ENCODE measurements at regions not wholly inside any gene's neighbourhood (a gene's known extent, or its start where the extent isn't known, plus 50 kb on each side); places are given as distances from the start of the nearest gene placed in this dataset.
"Not testable (repeated sequence)": the region's sequence is repeated elsewhere in the genome, so short reads cannot be mapped to it uniquely, and the experiment has no call there.

DNA sequence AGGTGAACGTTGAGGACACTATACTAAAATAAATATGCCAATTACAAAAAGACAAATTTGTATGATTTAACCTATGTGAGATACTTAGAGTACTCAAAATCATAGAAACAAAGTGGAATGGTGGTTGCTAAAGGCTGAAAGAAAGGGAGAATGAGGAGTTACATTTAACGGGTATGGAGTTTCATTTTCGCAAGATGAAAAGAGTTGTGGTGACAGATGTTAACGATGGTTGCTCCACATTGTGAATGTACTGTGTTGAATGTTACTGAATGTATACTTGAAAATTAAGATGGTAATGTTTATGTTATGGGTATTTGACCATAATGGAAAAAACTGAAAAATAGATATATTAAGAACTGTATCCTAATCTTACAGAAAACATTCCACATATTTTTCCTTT, 51.3 kb upstream of the MOCS2 start:
- DNase-seq, result no peak

DNA sequence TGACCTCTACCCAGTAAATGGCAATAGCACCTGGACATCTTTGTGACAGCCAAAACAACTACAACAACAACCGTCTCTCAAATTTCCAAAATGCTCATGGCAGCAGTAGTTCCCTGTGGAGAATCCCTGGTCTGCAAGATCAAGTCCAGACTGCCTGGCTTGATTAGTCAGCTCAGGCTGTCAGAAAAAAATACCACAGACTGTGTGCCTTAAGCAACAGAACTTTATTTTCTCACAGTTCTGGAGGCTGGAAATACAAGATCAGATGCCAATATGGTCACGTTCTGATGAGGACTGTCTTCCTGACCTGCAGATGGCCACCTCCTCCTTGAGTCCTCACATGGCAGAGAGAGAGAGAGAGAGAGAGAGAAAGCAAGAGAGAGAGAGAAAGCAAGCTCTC, 52.3 kb upstream of the MOCS2 start:
- DNase-seq, result no peak

DNA sequence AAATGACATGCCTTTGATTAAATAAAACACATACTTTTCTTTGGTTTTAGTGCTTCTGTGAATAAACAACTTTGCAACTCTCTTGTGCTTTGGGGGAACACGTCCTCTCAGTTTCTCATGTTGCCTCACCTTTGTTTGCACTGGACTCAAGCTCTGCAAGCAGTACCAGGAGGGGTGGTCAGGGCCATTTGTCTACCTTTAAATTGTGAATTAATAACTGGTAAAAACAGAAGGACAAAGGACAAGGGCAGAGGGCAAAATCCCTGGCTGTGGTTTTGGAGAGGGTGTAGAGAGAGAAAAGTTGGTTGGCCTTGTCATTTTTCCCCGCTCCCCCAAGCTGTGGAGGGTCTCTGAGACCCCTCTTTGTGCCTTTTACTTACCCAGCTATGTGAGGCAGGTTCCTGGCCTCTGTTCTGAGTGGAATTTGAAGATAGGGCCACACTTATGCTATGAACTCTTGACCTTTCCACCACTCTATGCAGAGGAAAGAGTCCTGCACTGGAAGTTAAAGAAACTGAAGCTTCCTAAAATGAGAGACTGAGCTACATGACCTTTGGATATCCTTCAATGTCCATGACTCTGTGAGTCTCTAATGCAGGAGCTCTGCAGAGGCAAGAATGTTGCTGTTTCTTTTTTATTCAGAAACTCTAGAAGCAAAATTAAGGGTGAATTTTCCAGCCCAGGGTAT, 55.1 kb upstream of the MOCS2 start:
- DNase-seq, result no peak

DNA sequence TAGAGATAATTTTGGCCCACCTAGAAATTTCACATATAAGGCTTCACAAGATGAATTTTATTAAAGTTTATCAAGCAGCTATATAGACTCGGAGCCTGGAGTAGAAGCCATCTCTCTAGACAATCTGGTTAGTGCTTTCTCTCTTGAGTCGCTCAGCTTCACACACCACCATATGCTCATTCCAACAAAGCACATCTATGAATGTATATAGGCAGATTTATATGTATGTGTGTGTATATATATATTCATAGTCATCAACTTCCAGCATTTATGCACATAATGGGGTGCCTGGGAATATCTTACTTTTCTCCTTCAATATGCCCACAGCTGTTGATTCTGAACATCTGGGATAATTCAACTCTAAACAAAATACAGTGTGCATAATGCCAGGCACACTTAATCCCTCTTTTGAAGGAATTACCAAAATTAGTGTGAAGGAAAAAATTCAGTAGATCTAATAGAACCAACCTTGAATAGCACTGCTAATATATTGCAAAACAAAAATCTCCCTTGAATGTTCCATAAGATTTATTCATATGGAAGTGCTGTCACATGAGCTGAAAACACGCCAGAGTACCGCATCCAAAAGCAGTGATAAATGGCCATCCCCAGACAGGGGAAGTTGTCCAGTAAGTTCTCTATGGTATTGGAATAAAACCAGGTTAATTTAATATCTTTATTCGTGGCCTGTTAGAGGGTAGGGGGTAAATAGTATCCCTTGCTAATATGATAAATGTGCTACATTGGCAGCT, 56.0 kb upstream of the MOCS2 start:
- DNase-seq, result no peak

DNA sequence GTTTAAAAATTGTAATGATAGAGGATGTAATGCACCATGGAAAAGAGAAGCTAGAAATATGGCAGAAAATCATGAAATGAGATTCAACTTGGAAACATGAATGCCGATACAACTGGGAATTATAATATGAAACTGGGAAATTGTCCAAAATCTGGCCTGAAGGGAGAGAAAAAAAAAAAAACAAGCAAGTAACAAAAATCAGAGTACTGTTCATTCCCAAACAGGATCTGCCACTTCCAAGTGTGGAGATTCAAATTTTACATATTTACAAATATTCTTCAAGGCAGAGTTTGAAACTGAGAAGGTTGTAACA, 56.6 kb upstream of the MOCS2 start:
- DNase-seq, result no peak

DNA sequence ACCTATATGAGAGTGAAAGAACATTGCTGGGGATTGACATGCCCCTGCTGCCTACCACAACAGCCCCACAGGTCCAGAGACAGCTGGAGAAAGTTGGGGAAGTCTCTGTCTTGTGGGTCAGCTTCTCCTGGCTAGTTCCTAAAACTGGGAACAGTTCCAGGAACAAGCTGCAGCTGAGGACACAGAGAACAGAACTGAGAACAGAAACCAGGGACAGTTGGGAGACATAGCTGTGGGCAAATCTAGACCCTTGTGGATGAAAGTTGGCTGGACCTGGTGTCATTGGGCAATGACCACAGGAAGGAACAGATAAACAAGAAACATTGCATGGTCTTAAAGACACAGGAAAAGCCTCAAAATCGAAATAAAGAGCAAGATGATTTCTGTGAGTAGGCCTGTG, 58.3 kb upstream of the MOCS2 start:
- peak; percentile 19 to 37 for DNase-seq

DNA sequence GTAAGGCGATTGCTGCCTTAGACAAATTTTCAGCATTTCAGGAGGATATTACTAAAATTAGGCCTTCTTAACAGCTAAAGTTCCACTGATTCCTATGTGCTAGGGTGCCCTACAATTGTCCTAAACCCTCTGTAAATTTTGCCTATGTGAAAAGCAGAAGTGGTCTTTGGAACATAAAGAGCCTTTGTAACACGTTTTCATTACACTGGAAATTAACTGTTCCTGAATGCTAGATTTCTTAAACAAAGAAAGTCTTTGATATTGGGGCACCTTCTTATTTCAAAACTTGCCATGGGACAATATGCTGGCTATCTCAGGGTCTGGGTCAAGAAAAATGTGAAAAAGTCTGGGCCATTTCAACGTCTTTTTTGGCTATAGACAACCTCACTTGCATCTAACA, 60.4 kb upstream of the MOCS2 start:
- no peak for DNase-seq

DNA sequence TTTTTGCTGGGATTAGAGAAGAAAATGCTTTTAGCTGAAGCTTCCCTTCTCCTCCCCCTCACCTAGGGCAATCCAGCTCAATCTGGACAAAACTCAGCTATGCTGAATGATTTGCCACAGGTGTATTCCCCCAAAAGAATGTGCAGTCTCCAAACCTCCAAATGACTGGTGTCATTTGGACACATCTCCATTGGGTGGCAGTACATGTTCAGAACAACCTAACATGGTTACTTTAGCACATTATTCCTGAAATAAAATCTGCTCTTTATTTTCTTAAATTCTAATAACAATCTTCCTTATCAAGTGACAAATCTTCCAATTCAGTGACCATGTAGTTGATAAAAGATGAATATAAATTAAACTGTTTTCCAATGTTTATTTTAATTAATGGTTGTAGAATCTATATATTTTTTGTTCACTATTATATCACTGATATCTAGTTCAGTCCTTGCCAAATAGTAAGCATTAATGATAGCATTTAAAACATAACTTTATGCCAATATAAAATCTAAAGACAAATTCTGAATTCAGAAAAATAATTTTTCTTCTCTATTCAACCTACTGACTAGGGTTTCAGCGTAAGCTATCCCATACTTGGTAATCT, 61.3 kb upstream of the MOCS2 start:
- peak in 1 of 2 donors; percentile 39 for DNase-seq

DNA sequence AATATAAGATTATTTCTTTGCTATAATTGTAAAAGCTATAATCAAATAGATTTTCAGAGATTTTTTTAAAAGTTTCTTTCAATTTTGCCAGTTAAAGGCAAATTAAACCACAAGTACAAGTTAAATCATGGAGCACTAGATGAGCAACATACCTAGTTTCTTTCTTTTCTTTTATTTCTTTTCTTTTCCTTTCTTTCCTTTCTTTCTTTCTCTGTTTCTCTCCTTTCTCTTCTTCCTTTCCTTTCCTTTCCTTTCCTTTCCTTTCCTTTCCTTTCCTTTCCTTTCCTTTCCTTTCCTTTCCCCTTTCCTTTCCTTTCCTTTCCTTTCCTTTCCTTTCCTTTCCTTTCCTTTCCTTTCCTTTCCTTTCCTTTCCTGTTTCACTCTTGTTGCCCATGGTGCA, 62.5 kb upstream of the MOCS2 start:
- DNase-seq, result not testable (repeated sequence)

DNA sequence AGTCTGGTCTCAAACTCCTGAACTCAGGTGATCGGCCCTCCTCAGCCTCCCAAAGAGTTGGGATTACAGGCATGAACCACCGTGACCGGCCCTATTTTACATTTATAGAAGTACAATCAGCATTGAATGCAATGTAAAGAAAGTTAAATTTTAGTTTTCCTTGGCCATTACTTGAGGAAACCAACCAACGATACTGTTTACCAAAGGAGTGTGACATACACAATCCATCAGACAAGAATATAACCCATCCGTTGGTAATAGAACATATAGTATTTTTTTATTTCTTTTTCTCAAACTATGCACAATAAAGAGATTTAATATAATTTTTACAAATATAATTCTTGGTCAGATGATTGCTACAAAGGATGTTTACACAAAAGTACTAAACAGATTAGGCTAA, 63.1 kb upstream of the MOCS2 start:
- no peak for DNase-seq

DNA sequence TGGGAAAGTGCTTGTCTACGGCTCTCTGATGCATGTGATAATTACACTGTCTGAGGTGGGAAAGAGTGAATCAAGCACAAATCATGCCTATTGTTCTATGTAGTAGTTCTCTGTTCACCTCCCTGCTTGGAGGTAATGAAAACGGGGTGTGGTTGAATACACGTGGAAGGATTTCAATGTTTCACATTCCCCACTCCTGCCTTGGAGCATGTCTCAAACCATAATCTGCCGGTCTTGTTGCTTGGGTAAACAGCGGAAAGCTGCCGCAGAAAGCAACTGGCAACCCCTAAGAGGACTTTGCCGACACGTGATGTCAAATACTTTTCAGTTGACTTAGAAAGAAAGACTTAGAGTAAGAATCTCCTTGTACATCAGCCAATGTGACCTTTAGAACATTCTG, 63.5 kb upstream of the MOCS2 start:
- DNase-seq, result no peak

DNA sequence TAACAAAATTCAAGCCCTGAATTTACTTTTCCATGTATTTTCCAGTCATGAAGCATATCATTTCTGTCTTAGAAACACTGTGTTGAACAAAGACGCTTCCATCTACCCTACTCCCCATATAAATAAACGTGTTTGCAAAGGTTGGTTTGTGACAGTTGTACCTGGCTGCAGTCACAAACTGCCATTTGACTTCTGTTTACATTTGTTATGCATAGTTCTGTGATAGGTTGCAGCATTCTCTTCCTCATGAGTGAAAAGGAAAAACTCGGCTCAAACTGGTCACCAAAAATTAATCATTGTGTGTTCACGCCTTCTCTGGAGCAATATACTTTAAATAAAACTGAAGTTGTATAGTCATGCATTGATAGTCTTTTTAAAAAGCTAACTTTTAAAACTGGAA, 69.3 kb upstream of the MOCS2 start:
- no peak for DNase-seq

DNA sequence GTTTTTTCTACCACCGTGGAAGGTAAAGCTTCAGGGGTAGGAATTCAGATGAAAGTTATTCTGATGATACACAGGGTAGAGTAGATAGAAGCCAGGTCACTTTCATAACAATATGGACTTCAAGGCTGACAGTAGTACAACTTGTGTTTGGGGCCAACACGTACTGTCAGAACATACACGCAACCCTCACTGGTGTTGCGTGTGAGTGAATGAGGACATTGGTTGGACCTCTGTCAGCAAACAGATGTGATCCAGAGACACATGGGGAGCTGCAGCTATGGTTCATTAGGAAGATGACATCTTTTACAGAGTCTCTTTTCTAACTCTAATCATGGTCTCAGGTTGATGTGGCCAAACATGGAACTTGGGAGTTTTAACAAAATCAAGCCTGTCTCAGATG, 70.1 kb upstream of the MOCS2 start:
- DNase-seq, result no peak

DNA sequence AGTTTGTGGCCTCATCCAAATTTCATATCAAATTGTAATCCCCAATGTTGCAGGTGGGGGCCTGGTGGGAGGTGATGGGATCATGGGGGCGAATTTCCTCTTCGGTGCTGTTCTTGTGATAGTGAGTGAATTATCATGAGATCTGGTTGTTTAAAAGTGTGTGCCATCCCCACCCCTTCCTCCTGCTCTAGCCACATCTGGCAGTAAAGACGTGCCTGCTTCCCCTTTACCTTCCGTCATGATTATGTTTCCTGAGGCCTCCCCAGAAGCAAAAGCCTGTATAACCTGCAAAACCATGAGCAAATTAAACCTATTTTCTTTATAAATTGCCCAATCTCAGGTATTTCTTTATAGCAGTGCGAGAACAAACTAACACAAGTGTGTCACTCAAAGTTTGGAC, 71.0 kb upstream of the MOCS2 start:
- DNase-seq, result peak in 1 of 2 donors; percentile 3

DNA sequence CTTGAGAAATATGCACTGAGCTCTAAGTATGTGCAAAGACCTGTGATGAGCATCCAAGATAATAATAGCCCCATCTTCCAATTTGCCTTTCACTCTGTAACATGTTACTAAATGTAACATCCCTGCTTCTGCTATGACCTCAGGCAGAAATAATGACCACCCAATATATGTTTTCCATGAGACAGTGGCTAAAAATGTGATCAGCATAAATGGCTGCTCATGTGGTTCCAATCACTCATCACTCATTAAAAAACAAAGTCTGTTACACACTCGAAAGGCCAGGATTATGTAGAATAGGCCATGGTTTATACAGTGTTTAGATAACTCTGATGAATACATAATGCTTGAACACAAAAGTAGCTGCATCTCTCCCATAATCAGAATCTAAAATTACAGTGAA, 71.4 kb upstream of the MOCS2 start:
- DNase-seq, result no peak

DNA sequence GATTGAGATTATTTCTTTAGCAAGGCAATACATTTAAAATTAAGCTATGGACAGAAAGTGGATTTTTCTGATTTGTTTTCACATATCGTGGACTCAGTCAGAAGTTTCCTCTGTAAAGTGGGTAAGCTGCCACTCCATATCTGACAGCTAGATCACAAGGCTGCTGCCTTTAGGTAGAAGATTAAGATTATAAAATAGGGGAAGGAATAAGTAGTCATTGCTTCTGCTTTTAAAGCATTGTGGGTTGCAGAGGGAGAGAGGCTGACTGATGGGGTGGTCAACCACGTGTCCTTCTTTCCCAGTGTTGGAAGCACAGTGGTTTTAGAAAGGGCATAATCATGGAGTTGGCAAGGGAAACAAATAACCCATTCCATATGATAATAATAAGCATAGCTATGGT, 74.3 kb upstream of the MOCS2 start:
- peak in 1 of 2 donors; percentile 8 for DNase-seq

DNA sequence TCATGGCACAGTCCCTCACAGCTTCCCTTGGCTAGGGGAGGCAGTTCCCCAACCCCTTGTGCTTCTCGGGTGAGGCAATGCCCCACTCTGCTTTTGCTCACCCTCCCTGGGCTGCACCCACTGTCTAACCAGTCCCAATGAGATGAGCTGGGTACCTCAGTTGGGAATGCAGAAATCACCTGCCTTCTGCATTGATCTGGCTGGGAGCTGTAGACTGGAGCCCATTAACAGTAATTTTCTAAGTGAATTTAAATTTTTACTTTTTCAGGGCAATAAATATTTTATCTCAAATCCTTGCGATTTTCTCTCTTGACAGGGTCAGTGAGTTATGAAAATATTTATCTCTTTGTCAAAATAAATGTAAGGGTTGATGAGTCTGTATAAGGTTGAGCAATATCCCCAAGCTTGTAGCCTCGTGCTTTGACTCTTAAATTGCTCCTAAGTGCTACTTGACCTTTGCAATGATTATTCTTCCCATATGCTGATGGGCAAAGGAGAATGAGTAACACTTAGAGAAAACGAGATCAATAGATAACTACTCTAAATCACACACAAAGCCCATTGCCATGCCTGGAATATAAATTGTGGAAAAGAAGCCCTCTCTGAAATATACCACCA, 82.1 kb upstream of the MOCS2 start:
- no peak for DNase-seq

DNA sequence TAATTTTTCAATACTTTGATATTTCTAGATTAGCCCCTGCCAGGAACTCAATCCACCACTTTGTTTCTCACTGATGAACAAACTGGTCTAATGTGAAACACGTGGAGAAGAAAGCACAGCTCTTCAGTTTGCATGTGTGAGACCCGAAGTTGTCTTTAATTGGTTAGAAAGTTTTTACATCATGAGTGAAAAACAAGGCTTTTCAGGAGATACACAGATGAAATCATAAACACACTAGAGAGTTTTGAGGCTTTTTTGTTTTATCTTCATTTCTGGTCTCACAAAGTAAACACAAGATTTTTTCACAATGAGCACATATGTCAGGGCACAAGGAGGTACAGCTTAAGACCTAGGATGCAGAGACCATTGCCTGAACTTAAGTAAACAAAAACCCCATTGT, 84.5 kb upstream of the MOCS2 start:
- no peak for DNase-seq

DNA sequence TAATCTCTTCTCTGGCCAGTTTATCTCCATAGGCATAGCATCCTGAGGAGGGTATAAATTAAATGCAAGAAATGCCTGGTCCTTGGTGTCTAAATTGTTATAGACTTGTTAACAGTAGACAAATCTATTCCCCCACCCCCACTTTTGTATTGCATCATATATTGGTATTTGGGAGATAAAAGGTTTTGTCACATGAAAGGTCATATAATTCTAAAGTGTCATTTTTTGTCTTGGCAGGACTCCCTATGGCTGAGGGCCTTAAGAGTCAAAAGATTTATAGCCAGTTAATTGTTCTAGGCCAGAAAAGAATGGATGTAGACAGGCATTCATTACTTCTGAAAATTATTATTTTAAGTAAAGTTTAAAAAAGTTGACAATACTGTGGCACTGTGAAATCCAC, 90.3 kb upstream of the MOCS2 start:
- DNase-seq, result no peak

DNA sequence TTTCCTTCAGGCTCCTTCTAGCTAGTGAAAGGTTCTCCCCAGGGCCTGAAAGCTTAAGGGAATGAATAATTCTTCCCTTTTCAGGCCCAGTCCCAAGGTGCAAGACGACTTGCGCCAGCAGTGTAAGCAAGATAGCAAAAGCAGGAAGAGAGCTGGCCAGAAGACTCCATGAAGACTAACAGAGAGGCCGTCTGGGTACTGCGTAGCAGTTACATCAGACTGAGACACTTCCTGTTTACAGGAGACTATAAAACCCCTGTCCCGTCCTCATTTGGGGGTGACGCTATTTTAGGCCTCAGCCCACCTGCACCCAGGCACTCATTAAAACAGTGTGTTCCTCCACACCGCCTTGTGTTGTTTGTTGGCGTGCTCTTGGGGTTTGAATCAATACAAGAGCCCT, 90.7 kb upstream of the MOCS2 start:
- DNase-seq, result no peak

DNA sequence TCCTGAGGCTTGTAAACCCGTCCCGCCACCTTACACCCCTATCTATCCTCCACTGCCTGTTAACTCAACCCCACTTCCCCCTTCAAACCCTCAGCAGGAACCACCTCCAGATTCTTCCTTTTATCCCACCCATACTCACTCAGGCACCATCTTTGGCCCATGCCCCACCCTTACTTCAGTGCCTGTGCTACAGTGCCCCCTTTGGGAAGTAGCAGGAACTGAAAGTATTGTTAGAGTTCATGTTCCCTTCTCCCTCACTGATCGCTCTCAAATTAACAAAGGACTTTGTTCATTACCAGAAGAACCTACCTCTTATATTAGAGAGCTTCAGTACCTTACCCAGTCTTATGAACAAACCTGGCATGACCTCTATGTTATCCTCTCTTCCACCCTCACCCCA, 92.2 kb upstream of the MOCS2 start:
- DNase-seq, result no peak

DNA sequence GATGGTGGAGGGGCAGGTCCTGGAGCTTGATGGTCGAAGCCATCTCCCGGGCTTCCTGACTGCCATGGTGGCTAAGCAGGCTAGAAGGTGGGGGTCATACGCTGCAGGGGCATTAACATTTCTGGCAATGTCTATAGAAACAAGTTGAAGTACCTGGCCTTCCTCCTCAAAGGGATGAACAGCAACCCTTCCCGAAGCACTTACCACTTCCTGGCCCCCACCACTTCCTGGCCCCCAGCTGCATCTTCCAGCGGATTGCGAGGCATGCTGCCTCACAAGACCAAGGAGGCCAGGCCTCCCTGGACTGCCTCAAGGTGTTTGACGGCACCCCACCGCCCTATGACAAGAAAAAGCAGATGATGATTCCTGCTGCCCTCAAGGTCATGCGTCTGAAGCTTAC, 97.0 kb upstream of the MOCS2 start:
- no peak for DNase-seq

DNA sequence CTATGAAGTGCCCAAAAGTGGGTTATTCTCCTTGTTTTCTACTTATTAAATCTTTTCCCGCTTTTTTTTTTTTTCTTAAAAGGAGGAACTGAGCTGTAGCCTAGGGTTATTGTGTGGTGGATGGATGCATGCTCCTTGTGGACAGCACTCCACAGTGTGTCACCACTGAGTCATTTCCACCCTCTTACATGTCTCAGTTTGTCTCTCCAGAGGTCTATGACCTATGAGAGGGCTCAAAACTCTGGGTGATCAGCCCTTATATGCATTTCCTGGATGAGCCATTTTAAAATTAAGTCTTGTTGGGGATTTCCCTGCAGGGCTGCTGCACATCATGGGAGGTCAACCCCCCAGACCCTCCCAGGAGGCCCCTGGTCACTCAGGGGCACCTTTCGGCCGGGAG, 102.2 kb upstream of the MOCS2 start:
- no peak for DNase-seq

DNA sequence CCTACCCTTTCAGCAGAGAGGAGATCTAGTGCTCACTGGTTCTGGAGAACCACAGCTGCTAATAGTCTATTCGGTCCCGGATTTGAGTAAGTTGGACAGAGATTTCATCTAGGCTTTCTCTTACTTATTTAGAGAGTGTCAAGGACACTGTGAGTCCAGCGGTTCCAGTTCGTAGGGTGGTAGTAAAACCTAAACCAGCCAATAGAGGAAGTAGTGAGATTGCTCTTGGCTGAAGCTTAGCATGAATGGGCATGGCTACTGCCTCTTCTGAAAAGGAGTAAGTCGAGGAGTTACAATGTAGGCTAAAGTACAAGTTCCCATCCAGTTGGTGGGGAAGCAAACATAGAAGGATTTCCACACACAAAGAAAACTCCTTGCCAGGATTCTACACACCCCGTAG, 109.6 kb upstream of the MOCS2 start:
- no peak for DNase-seq

All from inflammatory macrophage (primary cell).